Activated naive CD8-positive, alpha-beta T cell treated with anti-CD3 and anti-CD28 coated beads, Interleukin-2, amount 10 ng/mL, durations not matched to agents 7 days and 5 days (primary cell): ENCODE measurements at regions not wholly inside any gene's neighbourhood (a gene's known extent, or its start where the extent isn't known, plus 50 kb on each side); places are given as distances from the start of the nearest gene placed in this dataset.

Source experiments
- ATAC-seq: fragments of 150-1000 bp; cut with Tn5 transposase; one replicate; pipeline ENCODE4 v1.10.0; 2021; ENCODE audit warnings: low read depth, moderate library complexity
- POLR2A ChIA-PET: fragments of 350-600 bp; sonication (Branson Sonifier 250); formaldehyde crosslinking; loops from one replicate; lab custom pipeline; 2021; ENCODE audit warnings: antibody characterized with exemption; lab: Charles Lee
- DNase-seq: peaks from one replicate; pipeline ENCODE4 v3.0.0; 2021
- H3K27ac Mint-ChIP-seq: one replicate; pipeline ENCODE4 v1.8.0; 2022; ENCODE audit warnings: mild to moderate bottlenecking, mixed read lengths
- H3K27me3 Mint-ChIP-seq: one replicate; pipeline ENCODE4 v1.8.0; 2022; ENCODE audit warnings: mild to moderate bottlenecking, moderate library complexity, mixed read lengths
- H3K36me3 Mint-ChIP-seq: one replicate; pipeline ENCODE4 v1.8.0; 2021; ENCODE audit warnings: mild to moderate bottlenecking, mixed read lengths
- H3K4me1 Mint-ChIP-seq: one replicate; pipeline ENCODE4 v1.8.0; 2021; ENCODE audit warnings: mixed read lengths
- H3K4me3 Mint-ChIP-seq: one replicate; pipeline ENCODE4 v1.8.0; 2022; ENCODE audit warnings: mild to moderate bottlenecking, moderate library complexity, mixed read lengths
- H3K9me3 Mint-ChIP-seq: one replicate; pipeline ENCODE4 v1.8.0; 2021; ENCODE audit warnings: mixed read lengths

DNA sequence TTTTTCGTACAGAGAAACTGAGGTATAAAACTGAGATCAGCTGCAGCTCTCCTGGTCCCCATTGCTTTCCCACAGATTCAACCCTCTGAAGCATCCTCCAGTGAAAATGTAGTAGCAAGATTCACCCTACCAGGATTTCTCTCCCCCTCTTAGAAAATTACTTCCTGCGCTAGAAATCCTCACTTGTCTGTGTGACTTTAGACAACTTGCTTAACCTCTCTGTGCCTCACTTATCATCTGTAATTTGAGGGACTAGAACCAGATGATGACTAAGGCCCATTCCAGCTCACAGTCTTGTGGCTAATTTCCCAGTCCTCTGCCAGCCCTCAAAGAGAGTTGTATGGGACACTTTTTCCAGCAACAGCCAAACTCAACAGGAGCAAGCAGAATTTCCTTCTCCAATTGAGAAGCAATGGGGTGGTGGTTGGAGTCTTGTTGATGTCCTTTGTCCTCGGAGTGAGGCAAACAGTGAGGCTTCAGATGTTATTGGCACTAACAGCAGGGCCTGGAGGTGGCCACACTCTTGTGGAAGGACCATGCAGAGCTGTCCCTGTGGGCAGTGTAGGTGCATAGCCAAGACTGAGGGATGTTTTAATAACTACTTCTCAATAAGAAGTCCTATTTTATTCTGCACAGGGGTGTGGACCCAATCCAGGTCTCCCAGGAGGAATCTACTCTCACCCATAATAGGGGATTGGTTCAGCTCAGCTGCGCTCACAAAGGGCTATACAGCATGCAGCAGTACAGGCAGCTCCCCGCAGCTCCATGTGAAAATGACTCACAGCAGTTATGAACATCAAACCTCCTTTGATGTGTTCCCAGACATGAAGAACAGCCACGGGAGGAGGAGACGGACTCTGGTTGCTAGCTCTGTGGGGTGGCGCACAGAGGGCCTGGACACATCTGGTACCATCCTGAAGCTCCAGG, 200.1 kb downstream of the DAD1 start:
- DNase-seq (no peak), ATAC-seq (no peak)
- no peak overlapping the region for H3K4me3 Mint-ChIP-seq
- no peaks in the 10 kb centered on the region for H3K36me3 Mint-ChIP-seq
- H3K4me1 Mint-ChIP-seq = no peaks in the 10 kb centered on the region
- H3K27ac Mint-ChIP-seq = no peak overlapping the region
- no peaks in the 10 kb centered on the region for H3K9me3 Mint-ChIP-seq
- POLR2A ChIA-PET = no interaction called here
- H3K27me3 Mint-ChIP-seq = no peaks in the 10 kb centered on the region

DNA sequence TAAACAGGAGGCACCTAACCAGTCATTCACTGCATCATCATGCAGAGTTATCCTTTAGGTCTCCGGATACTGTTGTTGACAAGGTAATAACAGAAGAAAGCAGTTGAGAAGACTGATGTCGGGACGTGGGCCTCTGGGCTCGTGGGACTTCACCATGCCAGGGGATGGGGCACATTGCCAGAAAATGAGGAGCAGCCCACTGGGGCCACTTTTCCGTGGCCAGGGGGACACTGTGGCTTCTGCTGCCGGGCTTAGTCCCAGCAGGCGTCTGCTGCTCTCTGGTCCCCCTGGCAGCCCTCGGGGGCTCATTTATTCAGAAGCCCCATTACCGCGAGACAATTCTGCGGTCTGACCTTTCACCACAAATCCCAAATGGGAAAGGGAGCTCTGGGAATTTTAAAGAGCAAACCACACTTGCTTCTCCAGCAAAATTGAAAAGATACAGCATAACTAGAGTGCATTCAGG, 201.2 kb downstream of the DAD1 start:
- no peaks in the 10 kb centered on the region for H3K36me3 Mint-ChIP-seq
- H3K9me3 Mint-ChIP-seq = no peaks in the 10 kb centered on the region
- H3K4me3 Mint-ChIP-seq = no peak overlapping the region
- no peaks in the 10 kb centered on the region for H3K4me1 Mint-ChIP-seq
- H3K27me3 Mint-ChIP-seq = no peaks in the 10 kb centered on the region
- ATAC-seq (no peak), DNase-seq (no peak)
- no peak overlapping the region for H3K27ac Mint-ChIP-seq
- POLR2A ChIA-PET = no interaction called here

DNA sequence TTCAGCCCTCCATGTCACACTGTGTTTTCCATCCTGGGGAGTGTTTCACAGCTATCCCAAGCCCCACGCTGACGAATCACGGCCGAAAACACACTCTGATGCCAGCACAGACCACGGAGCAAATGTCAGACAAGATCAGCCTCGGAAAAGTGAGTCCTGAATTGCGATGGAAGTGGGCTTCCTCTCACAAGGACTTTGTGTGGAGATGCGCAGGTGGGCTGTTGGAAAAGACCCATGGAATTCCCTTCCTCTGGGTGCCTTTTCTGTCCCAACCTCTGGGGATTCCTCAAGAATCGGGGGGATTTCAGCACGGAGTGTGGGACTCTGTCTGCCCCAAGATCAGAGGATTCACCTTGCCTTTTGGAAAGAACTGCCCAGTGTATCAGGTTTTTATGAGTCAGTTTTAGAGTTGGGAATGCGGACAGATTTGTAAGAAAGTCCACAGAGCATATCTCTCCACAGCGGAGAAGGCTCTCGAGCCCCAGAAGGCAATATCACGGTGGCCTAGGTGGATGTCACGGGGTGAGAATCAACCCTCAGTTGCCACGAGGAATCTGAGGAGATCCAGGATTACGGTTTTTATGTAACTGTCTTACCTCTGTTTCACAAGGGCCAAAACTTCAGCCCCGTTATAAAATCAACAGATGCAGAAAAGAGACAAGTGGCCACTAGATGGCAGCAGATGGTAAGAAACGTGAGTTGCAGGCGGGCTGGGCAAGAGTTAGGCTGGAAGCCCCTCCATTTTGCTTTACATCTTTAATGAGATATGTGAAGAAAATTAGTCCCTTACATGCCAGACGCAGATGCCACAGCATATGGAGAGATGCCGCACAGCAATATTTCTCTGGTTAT, 201.9 kb downstream of the DAD1 start:
- no peak overlapping the region for H3K4me3 Mint-ChIP-seq
- DNase-seq = no peak

DNA sequence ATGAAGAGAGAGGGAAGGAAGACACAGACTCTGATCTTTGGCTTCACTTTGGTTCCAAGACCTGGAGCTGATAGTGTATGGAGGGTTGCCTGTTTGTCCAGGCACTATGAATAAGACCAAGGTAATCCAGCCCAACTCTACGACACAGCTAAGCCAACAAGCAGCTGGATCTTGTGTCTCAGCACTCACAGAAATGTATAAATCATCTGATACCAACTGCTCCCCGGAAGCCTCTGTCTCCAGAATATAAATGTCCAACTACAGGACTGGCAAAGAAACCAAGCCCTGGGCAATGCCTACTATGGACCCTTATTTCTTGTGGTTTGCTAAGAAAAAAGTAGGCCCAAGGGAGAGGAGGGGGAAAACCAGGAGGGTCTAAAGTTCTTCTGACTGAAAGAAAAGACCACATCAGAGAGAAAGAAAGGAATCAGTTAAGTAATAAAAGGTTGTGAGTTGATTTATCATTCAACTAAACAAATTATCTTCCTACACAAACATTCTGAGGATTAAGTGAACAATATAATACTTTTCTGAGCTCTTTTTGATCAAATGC, 204.0 kb downstream of the DAD1 start:
- Mint-ChIP-seq H3K9me3 (no peaks in the 10 kb centered on the region), H3K36me3 (no peaks in the 10 kb centered on the region), H3K4me1 (no peaks in the 10 kb centered on the region), H3K4me3 (no peak overlapping the region), H3K27me3 (no peaks in the 10 kb centered on the region), H3K27ac (no peak overlapping the region)
- DNase-seq = no peak
- POLR2A ChIA-PET = no interaction called here
- ATAC-seq = no peak

More for the DNA sequence above, 201.9 kb downstream of the DAD1 start:
- H3K27ac Mint-ChIP-seq = no peak overlapping the region
- no peaks in the 10 kb centered on the region for H3K4me1 Mint-ChIP-seq
- ATAC-seq = no peak
- POLR2A ChIA-PET = no interaction called here
- H3K36me3 Mint-ChIP-seq = no peaks in the 10 kb centered on the region
- H3K9me3 Mint-ChIP-seq = no peaks in the 10 kb centered on the region
- H3K27me3 Mint-ChIP-seq = no peaks in the 10 kb centered on the region

DNA sequence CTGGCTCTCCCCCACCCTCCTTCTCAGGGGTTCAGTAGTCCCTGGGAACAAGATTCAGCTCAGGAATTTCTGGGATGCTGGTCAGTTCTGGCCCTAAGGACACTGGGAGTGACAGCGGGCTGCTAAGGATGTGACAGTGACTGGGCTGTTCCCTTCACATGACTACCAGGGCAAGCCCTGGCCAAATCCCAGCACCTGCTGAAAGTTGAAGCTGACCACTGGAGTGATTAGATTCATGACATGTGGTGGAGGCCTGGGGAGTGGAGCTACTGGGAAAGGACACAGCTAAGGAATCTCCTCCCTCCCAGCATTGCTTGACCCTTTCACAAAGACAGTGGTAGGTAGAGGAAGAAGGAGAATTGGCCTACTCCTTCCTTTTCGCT, 204.9 kb downstream of the DAD1 start:
- no peaks in the 10 kb centered on the region for H3K4me1 Mint-ChIP-seq
- no peak overlapping the region for H3K27ac Mint-ChIP-seq
- H3K4me3 Mint-ChIP-seq = no peak overlapping the region
- DNase-seq (no peak), ATAC-seq (no peak)
- H3K9me3 Mint-ChIP-seq = no peaks in the 10 kb centered on the region
- H3K36me3 Mint-ChIP-seq = no peaks in the 10 kb centered on the region
- no peaks in the 10 kb centered on the region for H3K27me3 Mint-ChIP-seq
- POLR2A ChIA-PET = no interaction called here

DNA sequence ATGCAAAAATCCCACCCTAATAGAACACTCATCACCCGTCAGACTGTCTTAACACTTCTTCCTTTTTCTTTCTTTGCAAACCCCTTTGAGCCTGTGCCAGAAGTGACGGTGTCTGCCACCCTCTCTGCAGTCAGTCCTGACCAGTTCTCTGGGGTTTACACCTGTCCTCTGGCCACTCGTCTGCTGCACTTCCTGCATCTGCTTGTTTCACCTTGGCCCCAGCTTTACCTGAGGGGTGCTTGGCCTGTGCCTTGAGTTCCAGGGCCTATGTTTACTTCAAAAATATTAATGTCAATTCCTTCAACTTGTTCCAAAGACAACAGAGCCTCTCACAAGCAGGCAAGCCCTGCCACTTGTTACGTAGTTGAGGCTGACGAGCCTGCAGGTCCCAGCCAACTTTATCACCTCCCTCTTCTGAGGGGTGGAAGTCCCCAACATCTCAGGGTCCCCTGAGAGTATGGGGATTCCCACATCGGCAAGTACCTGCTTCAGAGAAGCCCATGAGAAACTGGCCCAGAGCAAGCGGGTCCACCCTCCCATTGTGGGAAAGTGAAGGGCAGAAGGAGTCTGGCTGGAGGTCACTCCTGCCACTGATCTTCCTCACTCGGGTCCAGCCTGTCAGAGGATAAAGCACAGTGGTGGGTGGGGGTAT, 205.4 kb downstream of the DAD1 start:
- H3K4me3 Mint-ChIP-seq = no peak overlapping the region
- no peaks in the 10 kb centered on the region for H3K4me1 Mint-ChIP-seq
- H3K27ac Mint-ChIP-seq = no peak overlapping the region
- no peaks in the 10 kb centered on the region for H3K9me3 Mint-ChIP-seq
- no peak for DNase-seq
- no peak for ATAC-seq
- no peaks in the 10 kb centered on the region for H3K36me3 Mint-ChIP-seq
- POLR2A ChIA-PET = no interaction called here
- H3K27me3 Mint-ChIP-seq = no peaks in the 10 kb centered on the region

DNA sequence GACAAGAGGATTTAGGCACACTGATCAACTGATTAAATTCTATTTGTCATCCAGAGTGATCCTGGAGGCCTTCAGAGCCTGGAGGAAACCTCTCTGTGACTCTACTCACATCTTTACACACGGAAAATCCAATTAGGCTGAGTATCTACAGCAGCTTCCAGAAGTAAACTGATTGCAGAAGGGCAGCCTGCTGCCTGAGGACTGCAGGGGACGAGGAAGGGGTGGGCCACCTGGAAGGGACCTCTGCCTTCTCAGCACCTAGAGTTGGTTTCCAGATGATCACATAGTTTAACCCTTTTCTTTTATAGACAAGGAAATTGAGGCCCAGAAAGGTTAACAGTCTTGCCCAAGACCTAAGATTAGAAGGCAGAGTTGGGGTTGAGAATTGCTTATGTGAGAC, 206.1 kb downstream of the DAD1 start:
- POLR2A ChIA-PET = no interaction called here
- Mint-ChIP-seq H3K9me3 (no peaks in the 10 kb centered on the region), H3K4me1 (no peaks in the 10 kb centered on the region), H3K36me3 (no peaks in the 10 kb centered on the region), H3K27ac (no peak overlapping the region), H3K27me3 (no peaks in the 10 kb centered on the region), H3K4me3 (no peak overlapping the region)
- DNase-seq (no peak), ATAC-seq (no peak)

DNA sequence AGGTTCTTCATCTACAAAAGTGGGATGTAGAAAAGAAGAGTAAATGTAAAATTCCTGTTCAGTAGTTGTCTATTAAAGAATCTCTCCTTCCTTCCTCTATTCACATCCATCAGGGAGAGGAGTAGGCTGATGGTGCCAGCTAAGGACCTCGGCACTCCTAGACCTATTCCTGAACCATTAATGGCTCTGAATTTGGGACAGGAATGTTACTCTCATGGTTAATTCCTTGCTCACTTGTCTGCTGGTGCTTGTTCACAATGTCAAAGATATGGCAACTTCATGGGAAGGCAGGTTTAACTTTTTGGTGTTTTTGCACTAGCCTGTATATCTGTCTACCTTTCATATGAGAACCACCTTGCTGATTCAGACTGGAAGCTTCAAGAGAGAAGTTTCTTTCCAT, 206.6 kb downstream of the DAD1 start:
- POLR2A ChIA-PET = no interaction called here
- no peak for ATAC-seq
- Mint-ChIP-seq H3K36me3 (no peaks in the 10 kb centered on the region), H3K9me3 (no peaks in the 10 kb centered on the region), H3K4me3 (no peak overlapping the region), H3K27me3 (no peaks in the 10 kb centered on the region), H3K27ac (no peak overlapping the region), H3K4me1 (no peaks in the 10 kb centered on the region)
- no peak for DNase-seq

DNA sequence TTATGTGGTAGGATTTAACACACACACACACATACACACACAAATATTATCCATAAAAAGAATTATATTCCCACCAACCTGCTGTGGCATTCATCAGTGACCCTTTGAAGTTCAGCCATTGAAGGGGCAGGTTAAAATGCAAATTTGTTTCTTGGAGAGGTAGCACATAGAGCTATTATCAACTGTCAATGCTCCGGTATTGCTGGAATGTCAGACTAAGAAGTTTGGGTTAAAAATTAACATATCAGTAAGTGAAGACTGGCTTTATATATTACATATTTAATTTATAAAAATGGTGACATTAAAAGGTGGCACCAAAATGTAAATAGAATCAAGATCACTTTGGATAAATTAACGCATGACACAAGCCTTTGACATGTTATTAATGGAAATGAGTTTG, 207.3 kb downstream of the DAD1 start:
- Mint-ChIP-seq H3K4me1 (no peaks in the 10 kb centered on the region), H3K27ac (no peak overlapping the region), H3K9me3 (no peaks in the 10 kb centered on the region), H3K27me3 (no peaks in the 10 kb centered on the region), H3K36me3 (no peaks in the 10 kb centered on the region), H3K4me3 (no peak overlapping the region)
- ATAC-seq (no peak), DNase-seq (no peak)
- POLR2A ChIA-PET = no interaction called here

DNA sequence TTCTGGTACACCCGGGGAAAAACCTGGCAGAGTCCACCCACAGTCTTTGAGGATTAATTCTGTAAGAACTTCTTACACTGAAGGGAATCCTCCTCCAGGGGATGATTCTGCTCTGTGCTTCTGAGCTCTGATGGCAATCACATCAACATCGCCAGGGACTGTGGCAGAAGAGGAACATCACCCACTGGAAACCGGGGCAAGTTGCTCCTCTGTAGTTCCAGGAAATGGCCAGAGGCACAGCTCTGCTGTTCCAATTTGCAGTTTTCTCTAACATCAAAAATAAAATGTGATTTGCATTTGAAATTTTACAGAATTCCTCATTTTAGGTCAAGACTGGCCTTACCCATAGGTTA, 207.6 kb downstream of the DAD1 start:
- POLR2A ChIA-PET = no interaction called here
- ATAC-seq = no peak

DNA sequence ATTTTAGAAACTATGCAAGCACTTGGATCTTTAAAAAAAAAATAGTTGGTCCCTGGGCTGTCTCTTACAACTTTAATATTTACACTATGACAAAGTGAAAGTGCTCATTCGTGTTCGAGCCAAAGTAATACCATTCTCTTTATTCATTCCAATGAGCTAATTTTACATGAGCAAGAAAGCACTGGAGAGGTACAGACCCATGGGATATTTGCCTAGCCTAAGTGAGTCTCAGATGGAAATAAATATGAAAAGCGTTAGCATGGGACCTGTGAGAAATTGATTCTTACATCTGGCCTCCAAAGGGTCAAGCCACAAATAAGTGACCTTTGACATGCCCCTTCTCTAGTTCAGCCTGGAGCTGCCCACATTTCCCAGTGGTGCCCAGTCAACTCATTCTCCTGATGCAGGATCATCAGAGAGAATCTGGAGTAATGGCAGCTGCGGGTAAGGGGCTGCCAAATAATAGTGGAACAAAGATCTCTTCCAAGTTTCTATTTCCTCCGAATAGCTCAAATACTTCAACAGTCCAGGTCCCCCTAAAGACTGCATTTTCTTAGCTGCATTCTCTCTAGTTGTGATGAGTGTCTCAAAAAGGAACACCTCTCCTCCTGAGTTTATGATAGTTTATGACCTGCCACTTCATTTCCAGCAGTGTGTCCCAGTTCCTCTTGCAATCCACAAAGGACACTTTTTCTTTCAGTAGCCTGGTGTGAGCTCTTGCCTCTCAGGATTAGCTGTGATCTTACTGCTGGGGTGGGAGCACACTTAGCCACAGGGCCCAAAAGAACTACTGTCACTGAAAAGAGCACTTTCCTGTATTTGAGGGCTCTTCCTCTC, 208.2 kb downstream of the DAD1 start:
- H3K36me3 Mint-ChIP-seq = no peaks in the 10 kb centered on the region
- H3K4me1 Mint-ChIP-seq = no peaks in the 10 kb centered on the region
- H3K27me3 Mint-ChIP-seq = no peaks in the 10 kb centered on the region
- POLR2A ChIA-PET = no interaction called here
- no peak for ATAC-seq
- DNase-seq = no peak
- H3K9me3 Mint-ChIP-seq = no peaks in the 10 kb centered on the region
- no peak overlapping the region for H3K27ac Mint-ChIP-seq
- H3K4me3 Mint-ChIP-seq = no peak overlapping the region

More for the DNA sequence above, 207.6 kb downstream of the DAD1 start:
- H3K27ac Mint-ChIP-seq = no peak overlapping the region
- H3K9me3 Mint-ChIP-seq = no peaks in the 10 kb centered on the region
- H3K36me3 Mint-ChIP-seq = no peaks in the 10 kb centered on the region
- H3K27me3 Mint-ChIP-seq = no peaks in the 10 kb centered on the region
- no peak for DNase-seq
- H3K4me3 Mint-ChIP-seq = no peak overlapping the region
- H3K4me1 Mint-ChIP-seq = no peaks in the 10 kb centered on the region

DNA sequence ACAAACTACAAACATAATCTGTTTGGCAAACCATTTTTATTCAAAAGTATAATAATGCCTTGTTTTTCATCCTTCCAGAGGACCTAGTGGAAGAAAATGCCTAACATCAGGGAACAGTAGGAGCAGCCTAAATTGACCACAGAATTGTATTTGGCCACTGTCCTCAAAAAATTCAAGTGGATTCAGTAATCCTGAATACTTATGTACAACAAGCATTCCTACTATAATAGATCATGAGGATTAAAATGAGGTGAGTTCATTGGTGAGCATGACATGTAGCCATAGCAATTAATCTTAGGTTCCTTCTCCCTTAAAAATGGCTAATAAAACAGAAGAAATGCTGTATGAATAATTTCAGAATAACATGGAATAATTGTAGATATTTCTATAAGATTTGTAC, 209.3 kb downstream of the DAD1 start:
- no peak for DNase-seq
- Mint-ChIP-seq H3K4me1 (no peaks in the 10 kb centered on the region), H3K36me3 (no peaks in the 10 kb centered on the region), H3K27me3 (no peaks in the 10 kb centered on the region), H3K27ac (no peak overlapping the region), H3K4me3 (no peak overlapping the region), H3K9me3 (no peaks in the 10 kb centered on the region)
- POLR2A ChIA-PET = no interaction called here
- no peak for ATAC-seq

DNA sequence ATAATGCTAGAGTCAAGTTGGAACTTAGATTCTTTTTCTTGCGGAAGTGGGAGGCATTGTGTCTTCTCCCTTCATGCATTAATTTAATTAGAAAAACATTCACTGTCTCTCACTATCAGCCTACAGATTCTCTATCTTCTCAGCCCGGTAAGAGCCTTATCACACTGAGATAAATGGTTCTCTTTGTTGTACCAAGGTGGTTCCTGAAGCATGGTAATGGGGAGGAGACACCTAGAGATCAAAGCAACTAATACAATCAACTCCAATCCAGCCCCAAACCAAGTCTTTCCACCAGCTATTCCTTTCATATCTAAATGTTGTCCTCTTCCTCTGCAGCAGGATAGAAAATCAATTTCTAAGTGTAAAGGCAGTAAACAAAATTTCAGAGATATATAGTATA, 210.8 kb downstream of the DAD1 start:
- no peaks in the 10 kb centered on the region for H3K9me3 Mint-ChIP-seq
- ATAC-seq = no peak
- no peaks in the 10 kb centered on the region for H3K27me3 Mint-ChIP-seq
- POLR2A ChIA-PET = no interaction called here
- H3K27ac Mint-ChIP-seq = no peak overlapping the region
- no peak for DNase-seq
- H3K36me3 Mint-ChIP-seq = no peaks in the 10 kb centered on the region
- no peak overlapping the region for H3K4me3 Mint-ChIP-seq
- no peaks in the 10 kb centered on the region for H3K4me1 Mint-ChIP-seq
